Fibroblast of pulmonary artery (primary cell): ENCODE measurements at regions not wholly inside any gene's neighbourhood (a gene's known extent, or its start where the extent isn't known, plus 50 kb on each side); places are given as distances from the start of the nearest gene placed in this dataset.
A peak's percentile ranks its signal among the peaks of the same experiment; 100 is the strongest.

Experiments used
- DNase-seq: peaks from one replicate; pipeline ENCODE4 v3.0.0-alpha.2; 2010; ENCODE audit warnings: low read depth
- H3K4me3 ChIP-seq: replicated peaks from 2 replicates; pipeline ENCODE4 v1.5.1; 2011; ENCODE audit warnings: low read depth, mild to moderate bottlenecking, control low read depth, low read length, moderate library complexity
- TF ChIP-seq, protein P1 (sequence below): IDR thresholded peaks from 2 replicates; pipeline ENCODE4 v1.5.1; 2011; ENCODE audit warnings: mild to moderate bottlenecking, control low read depth, low read length, inconsistent platforms; ENCODE audit errors: missing control alignments

DNA sequence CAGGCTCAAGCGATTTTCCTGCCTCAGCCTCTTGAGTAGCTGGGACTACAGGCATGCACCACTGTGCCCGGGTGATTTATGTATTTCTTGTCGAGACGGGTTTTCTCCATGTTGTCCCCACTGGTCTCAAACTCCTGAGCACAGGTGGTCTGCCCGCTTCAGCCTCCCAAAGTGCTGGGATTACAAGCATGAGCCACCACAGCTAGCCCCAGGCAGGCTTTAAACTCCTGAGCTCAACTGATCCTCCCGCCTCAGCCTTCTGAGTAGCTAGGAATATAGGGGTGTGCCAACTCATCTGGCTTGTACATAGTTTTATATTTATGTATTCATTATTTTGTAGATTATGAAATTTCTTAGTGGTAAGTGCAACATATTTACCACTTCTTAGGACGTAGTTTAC, 198.8 kb upstream of the MCTP2 start:
- TF ChIP-seq, protein P1, sequence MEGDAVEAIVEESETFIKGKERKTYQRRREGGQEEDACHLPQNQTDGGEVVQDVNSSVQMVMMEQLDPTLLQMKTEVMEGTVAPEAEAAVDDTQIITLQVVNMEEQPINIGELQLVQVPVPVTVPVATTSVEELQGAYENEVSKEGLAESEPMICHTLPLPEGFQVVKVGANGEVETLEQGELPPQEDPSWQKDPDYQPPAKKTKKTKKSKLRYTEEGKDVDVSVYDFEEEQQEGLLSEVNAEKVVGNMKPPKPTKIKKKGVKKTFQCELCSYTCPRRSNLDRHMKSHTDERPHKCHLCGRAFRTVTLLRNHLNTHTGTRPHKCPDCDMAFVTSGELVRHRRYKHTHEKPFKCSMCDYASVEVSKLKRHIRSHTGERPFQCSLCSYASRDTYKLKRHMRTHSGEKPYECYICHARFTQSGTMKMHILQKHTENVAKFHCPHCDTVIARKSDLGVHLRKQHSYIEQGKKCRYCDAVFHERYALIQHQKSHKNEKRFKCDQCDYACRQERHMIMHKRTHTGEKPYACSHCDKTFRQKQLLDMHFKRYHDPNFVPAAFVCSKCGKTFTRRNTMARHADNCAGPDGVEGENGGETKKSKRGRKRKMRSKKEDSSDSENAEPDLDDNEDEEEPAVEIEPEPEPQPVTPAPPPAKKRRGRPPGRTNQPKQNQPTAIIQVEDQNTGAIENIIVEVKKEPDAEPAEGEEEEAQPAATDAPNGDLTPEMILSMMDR = no peak
- H3K4me3 ChIP-seq = no peak overlapping the region
- no peak for DNase-seq

DNA sequence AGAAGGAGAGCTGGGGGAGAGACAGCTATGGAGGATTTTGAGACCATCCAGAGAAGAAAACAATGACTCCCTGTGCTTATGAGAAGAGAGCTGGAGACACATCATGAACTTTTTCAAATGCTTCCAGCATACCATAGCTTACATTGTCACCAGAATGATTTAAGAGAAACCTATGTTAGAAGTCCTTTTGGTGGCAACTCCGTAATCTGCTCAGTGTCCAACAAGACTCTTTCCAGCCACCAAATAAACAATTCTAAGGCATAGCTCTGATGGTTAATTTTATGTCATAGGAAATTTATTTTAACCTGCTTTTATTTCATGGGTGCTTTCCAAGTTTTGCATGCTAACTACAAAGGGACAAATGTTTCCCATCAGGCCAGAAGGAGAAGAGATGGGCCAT, 200.3 kb upstream of the MCTP2 start:
- TF ChIP-seq, protein P1 = no peak
- DNase-seq = no peak
- H3K4me3 ChIP-seq = no peak overlapping the region

DNA sequence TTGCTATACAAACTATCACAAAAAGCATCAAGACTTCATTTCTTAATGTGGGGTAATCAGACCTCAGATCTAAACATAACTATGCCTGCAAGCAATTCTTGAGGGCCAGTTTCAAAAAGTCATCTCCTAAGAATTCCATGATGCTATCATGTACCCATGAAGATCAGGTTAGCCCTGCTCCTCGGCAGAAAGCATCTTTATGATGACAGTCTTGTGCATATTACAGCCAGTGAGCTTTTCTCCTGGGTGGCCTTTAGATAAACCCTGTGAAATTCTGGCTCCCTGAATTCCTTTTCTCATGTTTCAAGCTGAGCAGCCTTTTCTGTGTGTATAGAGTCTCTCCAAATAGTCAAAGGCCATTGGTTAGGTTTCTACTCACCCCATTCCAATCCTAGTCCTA, 201.9 kb upstream of the MCTP2 start:
- H3K4me3 ChIP-seq = no peak overlapping the region
- no peak for DNase-seq
- TF ChIP-seq, protein P1 = no peak

DNA sequence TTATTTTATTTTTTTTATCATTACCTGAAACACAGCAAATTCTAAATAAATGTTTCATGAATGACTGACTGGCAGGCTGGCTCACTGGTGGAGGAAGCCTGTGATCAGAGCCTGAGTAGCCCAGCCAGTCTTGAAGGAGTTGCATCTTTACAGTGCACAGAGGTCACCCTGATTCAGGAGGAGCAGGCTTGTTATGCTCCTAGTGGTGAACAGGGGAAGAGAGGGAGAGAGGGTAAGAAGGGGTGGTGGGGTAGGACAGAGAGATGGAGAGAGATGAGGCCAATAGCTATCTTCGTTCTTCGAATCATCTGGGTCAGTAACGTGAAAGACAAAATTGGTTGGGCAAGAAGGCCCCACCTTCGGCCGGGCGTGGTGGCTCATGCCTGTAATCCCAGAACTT, 202.6 kb upstream of the MCTP2 start:
- no peak overlapping the region for H3K4me3 ChIP-seq
- TF ChIP-seq, protein P1 = no peak
- DNase-seq = no peak

DNA sequence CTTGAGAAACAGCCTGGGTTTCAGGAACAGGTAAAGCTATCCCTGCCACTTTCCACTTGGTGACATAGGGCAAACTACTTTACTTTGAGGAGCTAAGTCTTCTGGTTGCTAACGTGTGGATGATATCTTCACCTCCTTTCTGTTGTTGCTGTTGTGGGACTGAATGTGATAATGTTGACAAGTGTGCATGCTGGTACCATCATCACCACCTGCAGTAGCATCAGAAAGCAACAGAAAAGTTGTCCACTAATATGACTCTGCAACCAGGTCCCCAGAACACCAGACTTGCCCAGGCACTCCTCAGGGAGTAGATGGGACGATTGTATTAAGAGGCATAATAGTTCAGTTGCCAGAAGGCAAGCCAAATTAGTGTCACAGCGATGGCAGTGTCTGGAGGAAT, 203.2 kb upstream of the MCTP2 start:
- TF ChIP-seq, protein P1 = no peak
- no peak for DNase-seq

DNA sequence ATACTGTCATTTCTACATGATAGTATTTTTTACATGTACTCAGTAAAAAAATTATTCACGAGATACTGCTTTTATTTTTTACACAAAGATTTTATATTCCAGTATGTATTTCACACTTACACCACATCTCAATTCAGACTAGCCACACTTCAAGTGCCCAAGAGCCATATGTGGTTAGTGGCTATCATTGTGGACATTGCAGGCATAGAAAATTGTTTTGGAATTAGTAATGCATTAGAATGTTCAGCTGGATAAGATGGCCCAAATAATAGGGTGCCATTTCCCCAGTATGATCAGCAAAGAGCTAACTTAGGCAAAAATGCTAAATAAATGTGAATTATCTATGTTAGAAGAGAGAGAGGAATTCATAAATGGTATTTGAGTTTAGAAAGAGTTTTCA, 203.8 kb upstream of the MCTP2 start:
- TF ChIP-seq, protein P1 = no peak
- no peak overlapping the region for H3K4me3 ChIP-seq
- no peak for DNase-seq

More for the DNA sequence above, 203.2 kb upstream of the MCTP2 start:
- no peak overlapping the region for H3K4me3 ChIP-seq

DNA sequence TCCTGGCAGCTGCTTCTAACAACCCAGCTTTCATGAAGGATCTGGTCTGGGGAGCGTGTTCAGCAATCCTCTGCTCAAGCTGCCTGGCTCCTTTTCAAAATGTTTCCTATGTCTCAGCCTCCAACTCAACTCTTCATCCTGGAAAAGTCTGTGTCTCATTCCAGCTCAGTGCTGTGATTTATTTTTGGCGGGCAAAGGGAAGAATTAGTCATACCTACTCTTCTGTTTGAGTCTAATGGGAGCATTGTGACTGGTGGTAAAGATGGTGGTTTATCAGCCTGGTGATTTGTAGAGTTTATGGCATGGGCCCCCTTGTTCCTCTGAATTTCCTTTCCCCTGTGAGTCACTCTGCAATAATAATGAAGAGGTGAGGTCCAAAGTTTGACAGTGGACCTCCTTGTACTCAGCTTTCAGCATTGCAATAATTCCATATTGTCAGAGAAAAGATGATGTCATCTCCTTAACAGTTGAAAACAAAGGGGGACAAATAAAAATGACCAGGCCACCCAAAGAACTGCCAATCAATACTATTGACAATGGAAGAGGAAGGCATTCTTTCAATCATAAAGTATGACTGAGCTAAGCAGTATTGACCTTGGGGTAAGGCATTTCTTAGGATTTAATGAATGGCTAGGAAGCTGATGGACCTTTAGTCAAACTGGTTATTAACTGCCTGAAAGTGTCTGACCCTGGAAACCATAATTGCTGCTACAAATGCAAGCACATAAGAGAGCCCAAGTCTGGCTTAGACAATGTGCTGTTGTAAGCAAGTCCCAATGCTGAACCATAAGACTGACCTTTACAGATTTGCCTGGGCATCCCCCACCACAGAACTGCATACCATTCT, 204.7 kb upstream of the MCTP2 start:
- no peak overlapping the region for H3K4me3 ChIP-seq
- TF ChIP-seq, protein P1 = no peak
- peak; percentile 45 for DNase-seq
